OCI-LY1 (cell line): ENCODE measurements at regions not wholly inside any gene's neighbourhood (a gene's known extent, or its start where the extent isn't known, plus 50 kb on each side); places are given as distances from the start of the nearest gene placed in this dataset.

Source experiments
- H2AFZ ChIP-seq: fragments of 200-600 bp; sonication (generic), shearing (Covaris generic); 2 replicates; pipeline ENCODE4 v1.6.0; 2014; ENCODE audit warnings: antibody characterized with exemption, mild to moderate bottlenecking, low read length
- H3F3A ChIP-seq: fragments of 200-600 bp; sonication (generic), shearing (Covaris generic); 2 replicates; pipeline ENCODE4 v1.6.0; 2014; ENCODE audit warnings: mild to moderate bottlenecking, antibody characterized with exemption, low read length, moderate library complexity; ENCODE audit not compliant: insufficient read depth
- H3K27ac ChIP-seq: fragments of 200-600 bp; sonication (generic); 2 replicates; pipeline ENCODE4 v1.5.1; 2014; ENCODE audit warnings: low read length, mixed run types, mild to moderate bottlenecking, low read depth; ENCODE audit not compliant: poor library complexity, severe bottlenecking
- H3K27me3 ChIP-seq: fragments of 200-600 bp; sonication (generic); 2 replicates; pipeline ENCODE4 v1.6.0; 2014; ENCODE audit warnings: antibody characterized with exemption, mild to moderate bottlenecking, low read length, moderate library complexity; ENCODE audit not compliant: insufficient read depth
- H3K36me3 ChIP-seq: fragments of 200-600 bp; sonication (generic); 2 replicates; pipeline ENCODE4 v1.6.1; 2014; ENCODE audit warnings: mild to moderate bottlenecking, antibody characterized with exemption, low read length, moderate library complexity, mixed read lengths; ENCODE audit not compliant: insufficient read depth
- H3K4me1 ChIP-seq: fragments of 200-600 bp; sonication (generic); 2 replicates; pipeline ENCODE4 v1.5.1; 2014; ENCODE audit warnings: mild to moderate bottlenecking, low read length, moderate library complexity; ENCODE audit not compliant: insufficient read depth, severe bottlenecking
- H3K4me2 ChIP-seq: fragments of 200-600 bp; sonication (generic), shearing (Covaris generic); 2 replicates; pipeline ENCODE4 v1.6.1; 2014; ENCODE audit warnings: low read length
- H3K4me3 ChIP-seq: fragments of 200-600 bp; sonication (generic); 2 replicates; pipeline ENCODE4 v1.5.1; 2014; ENCODE audit warnings: low read length, low read depth, mild to moderate bottlenecking, mixed read lengths; ENCODE audit not compliant: poor library complexity, severe bottlenecking
- H3K79me2 ChIP-seq: fragments of 200-600 bp; shearing (Covaris generic); 2 replicates; pipeline ENCODE4 v1.6.1; 2016; ENCODE audit warnings: mixed run types, low read length, mixed read lengths; ENCODE audit not compliant: insufficient read depth
- H3K9ac ChIP-seq: fragments of 200-600 bp; sonication (generic), shearing (Covaris generic); 2 replicates; pipeline ENCODE4 v1.6.1; 2014; ENCODE audit warnings: mild to moderate bottlenecking, low read length, mixed read lengths
- H3K9me2 ChIP-seq: fragments of 200-600 bp; sonication (generic), shearing (Covaris generic); 2 replicates; pipeline ENCODE4 v1.6.1; 2014; ENCODE audit warnings: low read depth, mild to moderate bottlenecking, low read length, mixed read lengths
- H3K9me3 ChIP-seq: fragments of 200-600 bp; shearing (Covaris generic); 2 replicates; pipeline ENCODE4 v1.6.1; 2014; ENCODE audit warnings: low read length, mixed read lengths
- H4K20me1 ChIP-seq: fragments of 200-600 bp; sonication (generic), shearing (Covaris generic); 2 replicates; pipeline ENCODE4 v1.6.0; 2016; ENCODE audit warnings: mild to moderate bottlenecking, low read length; ENCODE audit not compliant: insufficient read depth
- EZH2 ChIP-seq: fragments of 200-600 bp; sonication (generic), shearing (Covaris generic); IDR thresholded peaks from 2 replicates; pipeline ENCODE4 v1.8.0; 2017; ENCODE audit warnings: borderline replicate concordance, mixed run types, mild to moderate bottlenecking, antibody characterized with exemption, low read length, moderate library complexity, mixed read lengths
- TF ChIP-seq, protein P1 (sequence below): fragments of 200-600 bp; sonication (generic), shearing (Covaris generic); IDR thresholded peaks from 2 replicates; pipeline ENCODE4 v1.5.1; 2017; ENCODE audit warnings: mild to moderate bottlenecking, antibody characterized with exemption, low read length, moderate library complexity, mixed read lengths

- TF ChIP-seq, protein P1, sequence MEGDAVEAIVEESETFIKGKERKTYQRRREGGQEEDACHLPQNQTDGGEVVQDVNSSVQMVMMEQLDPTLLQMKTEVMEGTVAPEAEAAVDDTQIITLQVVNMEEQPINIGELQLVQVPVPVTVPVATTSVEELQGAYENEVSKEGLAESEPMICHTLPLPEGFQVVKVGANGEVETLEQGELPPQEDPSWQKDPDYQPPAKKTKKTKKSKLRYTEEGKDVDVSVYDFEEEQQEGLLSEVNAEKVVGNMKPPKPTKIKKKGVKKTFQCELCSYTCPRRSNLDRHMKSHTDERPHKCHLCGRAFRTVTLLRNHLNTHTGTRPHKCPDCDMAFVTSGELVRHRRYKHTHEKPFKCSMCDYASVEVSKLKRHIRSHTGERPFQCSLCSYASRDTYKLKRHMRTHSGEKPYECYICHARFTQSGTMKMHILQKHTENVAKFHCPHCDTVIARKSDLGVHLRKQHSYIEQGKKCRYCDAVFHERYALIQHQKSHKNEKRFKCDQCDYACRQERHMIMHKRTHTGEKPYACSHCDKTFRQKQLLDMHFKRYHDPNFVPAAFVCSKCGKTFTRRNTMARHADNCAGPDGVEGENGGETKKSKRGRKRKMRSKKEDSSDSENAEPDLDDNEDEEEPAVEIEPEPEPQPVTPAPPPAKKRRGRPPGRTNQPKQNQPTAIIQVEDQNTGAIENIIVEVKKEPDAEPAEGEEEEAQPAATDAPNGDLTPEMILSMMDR = no peak
- no peak for TF ChIP-seq EZH2
- H3K79me2 ChIP-seq = no peaks in the 10 kb centered on the region
- H3K9me2 ChIP-seq = no peaks in the 10 kb centered on the region
- H4K20me1 ChIP-seq = no peaks in the 10 kb centered on the region
- H3K27ac ChIP-seq = no peak overlapping the region
- H3K9me3 ChIP-seq = no peaks in the 10 kb centered on the region
- H3K4me2 ChIP-seq = no peak overlapping the region
- no peaks in the 10 kb centered on the region for H3K27me3 ChIP-seq
- no peaks in the 10 kb centered on the region for H3F3A ChIP-seq
- no peak overlapping the region for H2AFZ ChIP-seq
- no peak overlapping the region for H3K9ac ChIP-seq
- H3K4me1 ChIP-seq = no peaks in the 10 kb centered on the region
- H3K4me3 ChIP-seq = no peak overlapping the region
- no peaks in the 10 kb centered on the region for H3K36me3 ChIP-seq
These were observed 823.8 kb upstream of the HS6ST1 start for GRCh38 chr2:129142465-129142864.

DNA sequence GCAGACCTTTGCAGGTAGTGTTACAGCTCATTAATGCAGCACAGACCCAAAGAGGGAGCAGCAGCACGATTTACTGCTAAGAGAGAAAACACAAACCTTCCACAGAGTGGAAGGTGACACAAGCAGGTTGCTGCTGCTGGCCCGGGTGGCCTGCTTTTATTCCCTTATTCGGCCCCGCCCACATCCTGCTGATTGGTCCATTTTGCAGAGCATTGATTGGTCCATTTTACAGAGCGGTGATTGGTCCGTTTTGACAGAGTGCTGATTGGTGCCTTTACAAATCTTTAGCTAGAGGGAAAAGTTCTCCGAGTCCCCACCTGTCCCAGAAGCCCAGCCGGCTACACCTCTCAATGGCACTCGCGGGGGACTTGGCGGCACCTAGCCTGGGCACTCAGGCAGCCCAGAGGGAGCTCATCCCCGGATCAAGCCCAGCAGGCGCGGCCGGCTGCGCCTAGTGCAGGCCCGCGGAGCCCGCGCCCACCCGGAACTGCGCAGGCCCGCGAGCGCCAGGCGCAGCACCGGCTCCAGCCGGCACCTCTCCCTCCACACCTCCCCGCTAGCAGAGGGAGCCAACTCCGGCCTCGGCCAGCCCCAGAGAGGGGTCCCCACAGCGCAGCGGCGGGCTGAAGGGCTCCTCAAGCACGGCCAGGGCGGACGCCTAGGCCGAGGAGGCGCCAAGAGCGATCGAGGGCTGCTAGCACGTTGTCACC, 825.6 kb upstream of the HS6ST1 start:
- Histone ChIP-seq H3K9me3 (no peaks in the 10 kb centered on the region), H3K79me2 (no peaks in the 10 kb centered on the region), H3K4me1 (no peaks in the 10 kb centered on the region), H3F3A (no peaks in the 10 kb centered on the region), H3K27ac (no peak overlapping the region), H3K36me3 (no peaks in the 10 kb centered on the region), H4K20me1 (no peaks in the 10 kb centered on the region), H3K9me2 (no peaks in the 10 kb centered on the region), H3K9ac (no peak overlapping the region), H3K27me3 (no peaks in the 10 kb centered on the region), H2AFZ (no peak overlapping the region), H3K4me2 (no peak overlapping the region), H3K4me3 (no peak overlapping the region)
- no peak for TF ChIP-seq EZH2
- TF ChIP-seq, protein P1 = no peak

DNA sequence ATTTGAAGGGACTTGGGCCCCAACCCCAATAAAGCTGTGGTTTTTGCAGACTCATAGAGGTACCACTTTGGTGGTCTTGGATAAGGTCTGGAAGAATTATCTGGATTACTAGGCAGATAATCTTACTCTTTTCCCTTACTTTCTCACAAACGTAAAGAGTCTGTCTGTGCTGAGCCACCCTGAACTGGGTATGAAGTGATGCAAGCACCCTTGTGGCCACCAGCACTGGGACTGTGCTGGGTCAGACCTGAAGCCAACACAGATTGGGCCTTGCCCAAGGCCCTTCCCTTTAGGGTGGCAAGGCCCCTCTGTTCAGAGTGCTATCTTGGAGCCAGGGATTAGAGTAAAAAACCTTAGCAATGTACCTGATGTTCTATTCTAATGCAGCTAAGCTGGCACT, 827.0 kb upstream of the RAB6C start:
- Histone ChIP-seq H3K9me3 (no peaks in the 10 kb centered on the region), H3K4me1 (no peaks in the 10 kb centered on the region), H3K27ac (no peak overlapping the region), H3K4me3 (no peak overlapping the region), H3K79me2 (no peaks in the 10 kb centered on the region), H3K9ac (no peak overlapping the region), H3K4me2 (no peak overlapping the region), H3K36me3 (no peaks in the 10 kb centered on the region), H3K27me3 (no peaks in the 10 kb centered on the region), H3F3A (no peaks in the 10 kb centered on the region), H3K9me2 (no peaks in the 10 kb centered on the region), H4K20me1 (no peaks in the 10 kb centered on the region), H2AFZ (no peak overlapping the region)
- TF ChIP-seq, protein P1 = no peak
- no peak for TF ChIP-seq EZH2
